GM12892 (cell line): ENCODE measurements at regions not wholly inside any gene's neighbourhood (a gene's known extent, or its start where the extent isn't known, plus 50 kb on each side); places are given as distances from the start of the nearest gene placed in this dataset.
"Not testable (repeated sequence)": the region's sequence is repeated elsewhere in the genome, so short reads cannot be mapped to it uniquely, and the experiment has no call there.

Source experiments
- DNase-seq: peaks from one replicate; pipeline ENCODE4 v3.0.0; 2011; ENCODE audit not compliant: insufficient read length
- FAIRE-seq: peaks from 2 replicates; lab custom pipeline; 2011; peaks lifted over from hg19 to GRCh38; lab: Jason Lieb, UNC
- POLR2A ChIP-seq: IDR thresholded peaks from 2 replicates; pipeline ENCODE4 v1.6.1; 2011; ENCODE audit warnings: low read depth, low read length, control low read depth
- POLR2AphosphoS5 ChIP-seq: IDR thresholded peaks from 2 replicates; pipeline ENCODE4 v1.6.1; 2011; ENCODE audit warnings: low read depth, low read length, control low read depth
- TAF1 ChIP-seq: IDR thresholded peaks from 2 replicates; pipeline ENCODE4 v1.6.1; 2011; ENCODE audit warnings: low read depth, mild to moderate bottlenecking, control low read depth, low read length, borderline replicate concordance

- no peak for DNase-seq
- TF ChIP-seq POLR2A (no peak), TAF1 (no peak), POLR2AphosphoS5 (no peak)
- no peak for FAIRE-seq
Measured at GRCh38 chr5:142405023-142405422, 80.2 kb upstream of the SPRY4 start.

- TF ChIP-seq TAF1 (no peak), POLR2AphosphoS5 (no peak), POLR2A (no peak)
- FAIRE-seq (no peak), DNase-seq (no peak)
Measured at GRCh38 chr5:142404046-142404477, 79.2 kb upstream of the SPRY4 start.

- DNase-seq, result no peak
- TF ChIP-seq TAF1, result no peak
- TF ChIP-seq POLR2AphosphoS5, result no peak
- TF ChIP-seq POLR2A, result no peak
- FAIRE-seq, result no peak
Measured at GRCh38 chr5:142403583-142403982, 78.8 kb upstream of the SPRY4 start.

- TF ChIP-seq POLR2AphosphoS5 (no peak), POLR2A (no peak), TAF1 (no peak)
- no peak for FAIRE-seq
- no peak for DNase-seq
Measured at GRCh38 chr5:142402752-142403318, 78.0 kb upstream of the SPRY4 start.

GRCh38 chr5:142400415-142400814 is 75.6 kb upstream of the SPRY4 start:
- FAIRE-seq, result no peak
- no peak for DNase-seq
- TF ChIP-seq POLR2A (no peak), POLR2AphosphoS5 (no peak), TAF1 (no peak)

- FAIRE-seq (no peak), DNase-seq (no peak)
- TF ChIP-seq POLR2A (no peak), TAF1 (no peak), POLR2AphosphoS5 (no peak)
Measured at GRCh38 chr5:142399891-142400290, 75.1 kb upstream of the SPRY4 start.

- FAIRE-seq (no peak), DNase-seq (no peak)
- TF ChIP-seq POLR2AphosphoS5, result no peak
- no peak for TF ChIP-seq TAF1
- TF ChIP-seq POLR2A, result no peak
Measured at GRCh38 chr5:142398730-142399055, 73.9 kb upstream of the SPRY4 start.

GRCh38 chr5:142398011-142398729 is 73.3 kb upstream of the SPRY4 start:
- DNase-seq, FAIRE-seq: not testable (repeated sequence)

- DNase-seq (no peak), FAIRE-seq (no peak)
- TF ChIP-seq POLR2A, result no peak
- no peak for TF ChIP-seq POLR2AphosphoS5
- TF ChIP-seq TAF1, result no peak
Measured at GRCh38 chr5:142397178-142397577, 72.4 kb upstream of the SPRY4 start.

GRCh38 chr5:142396436-142397038 is 71.7 kb upstream of the SPRY4 start:
- TF ChIP-seq TAF1 (no peak), POLR2A (no peak), POLR2AphosphoS5 (no peak)
- FAIRE-seq, result no peak
- DNase-seq, result no peak

- TF ChIP-seq POLR2A (no peak), TAF1 (no peak), POLR2AphosphoS5 (no peak)
- FAIRE-seq, result peak; percentile 21
- no peak for DNase-seq
Measured at GRCh38 chr5:142395334-142395733, 70.5 kb upstream of the SPRY4 start.

- DNase-seq (no peak), FAIRE-seq (no peak)
- no peak for TF ChIP-seq TAF1
- TF ChIP-seq POLR2A, result no peak
- TF ChIP-seq POLR2AphosphoS5, result no peak
Measured at GRCh38 chr5:142391058-142391845, 66.4 kb upstream of the SPRY4 start.
